HCT116 (cell line): ENCODE measurements at regions not wholly inside any gene's neighbourhood (a gene's known extent, or its start where the extent isn't known, plus 50 kb on each side); places are given as distances from the start of the nearest gene placed in this dataset.

ENCODE experiments used
- CEBPB ChIP-seq: IDR thresholded peaks from 2 replicates; pipeline ENCODE4 v1.6.1; 2012; ENCODE audit warnings: low read depth
- CTCF ChIP-seq, 3 experiments: fragments of 200-600 bp in 1 of 3; sonication (generic) in 1 of 3; IDR thresholded peaks in 2 of 3; conservative IDR thresholded peaks in 1 of 3; 2 replicates each; pipeline ENCODE4 v1.5.1; 2012 to 2017; ENCODE audit warnings: low read depth in 2 of 3, low read length in 2 of 3, antibody characterized with exemption in 1 of 3, borderline replicate concordance in 1 of 3, control low read depth in 1 of 3, mild to moderate bottlenecking in 1 of 3, mixed read lengths in 1 of 3, mixed run types in 1 of 3, moderate library complexity in 1 of 3; ENCODE audit not compliant: insufficient read depth in 1 of 3
- EZH2 ChIP-seq: fragments of 200-600 bp; sonication (generic); IDR thresholded peaks from 2 replicates; pipeline ENCODE4 v1.6.1; 2017; ENCODE audit warnings: antibody characterized with exemption, mixed run types
- SIN3A ChIP-seq: IDR thresholded peaks from 2 replicates; pipeline ENCODE4 v1.6.1; 2012; ENCODE audit warnings: low read depth
- YY1 ChIP-seq: IDR thresholded peaks from 2 replicates; pipeline ENCODE4 v1.6.1; 2011; ENCODE audit warnings: low read length, low read depth, moderate library complexity, mild to moderate bottlenecking; ENCODE audit not compliant: insufficient replicate concordance; ENCODE audit errors: extremely low read depth

- TF ChIP-seq CTCF (IDR thresholded peaks at IDR 0.05 in 2 of 3, conservative IDR thresholded peaks at IDR 0.05 in 1 of 3; ENCODE audit: borderline replicate concordance in 1 of 3, insufficient read depth in 1 of 3, low read depth in 2 of 3, low read length in 2 of 3) (no peak), SIN3A (no peak), CEBPB (no peak), EZH2 (no peak), YY1 (no peak)
These were observed 181.7 kb upstream of the HDAC4 start for GRCh38 chr2:239582476-239582875.
